AG10803 (cell line): ENCODE measurements at regions not wholly inside any gene's neighbourhood (a gene's known extent, or its start where the extent isn't known, plus 50 kb on each side); places are given as distances from the start of the nearest gene placed in this dataset.

Experiments
- DNase-seq: peaks from one replicate; pipeline ENCODE4 v3.0.0; 2010; ENCODE audit warnings: low read depth
- H3K4me3 ChIP-seq: 2 replicates; pipeline ENCODE4 v1.5.1; 2011; ENCODE audit warnings: mild to moderate bottlenecking, low read length, control low read depth
- TF ChIP-seq, protein P1 (sequence below): conservative IDR thresholded peaks from 2 replicates; pipeline ENCODE4 v1.5.1; 2011; ENCODE audit warnings: mild to moderate bottlenecking, low read length, control low read depth, inconsistent platforms

DNA sequence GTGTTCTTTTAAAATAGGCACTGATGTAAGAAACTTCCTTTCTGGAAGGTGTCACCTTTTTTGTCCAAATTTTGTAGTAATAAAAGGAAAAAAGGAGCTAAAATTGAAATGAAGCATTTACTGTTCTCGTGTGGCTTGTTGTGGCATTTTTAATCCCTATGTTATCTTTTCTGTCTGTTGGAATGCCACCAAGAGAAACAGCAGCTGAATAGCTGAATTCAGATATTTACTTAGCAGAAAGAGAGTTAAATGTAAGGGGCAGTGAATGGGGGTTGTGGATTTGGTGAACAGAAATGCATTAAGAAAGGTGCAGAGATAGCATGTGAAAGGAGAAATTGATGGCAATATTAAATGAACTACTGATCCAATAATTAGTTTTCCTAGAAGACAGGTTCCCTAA, 573.6 kb upstream of the EPHA7 start:
- DNase-seq: no peak
- no peak overlapping the region for H3K4me3 ChIP-seq
- TF ChIP-seq, protein P1, sequence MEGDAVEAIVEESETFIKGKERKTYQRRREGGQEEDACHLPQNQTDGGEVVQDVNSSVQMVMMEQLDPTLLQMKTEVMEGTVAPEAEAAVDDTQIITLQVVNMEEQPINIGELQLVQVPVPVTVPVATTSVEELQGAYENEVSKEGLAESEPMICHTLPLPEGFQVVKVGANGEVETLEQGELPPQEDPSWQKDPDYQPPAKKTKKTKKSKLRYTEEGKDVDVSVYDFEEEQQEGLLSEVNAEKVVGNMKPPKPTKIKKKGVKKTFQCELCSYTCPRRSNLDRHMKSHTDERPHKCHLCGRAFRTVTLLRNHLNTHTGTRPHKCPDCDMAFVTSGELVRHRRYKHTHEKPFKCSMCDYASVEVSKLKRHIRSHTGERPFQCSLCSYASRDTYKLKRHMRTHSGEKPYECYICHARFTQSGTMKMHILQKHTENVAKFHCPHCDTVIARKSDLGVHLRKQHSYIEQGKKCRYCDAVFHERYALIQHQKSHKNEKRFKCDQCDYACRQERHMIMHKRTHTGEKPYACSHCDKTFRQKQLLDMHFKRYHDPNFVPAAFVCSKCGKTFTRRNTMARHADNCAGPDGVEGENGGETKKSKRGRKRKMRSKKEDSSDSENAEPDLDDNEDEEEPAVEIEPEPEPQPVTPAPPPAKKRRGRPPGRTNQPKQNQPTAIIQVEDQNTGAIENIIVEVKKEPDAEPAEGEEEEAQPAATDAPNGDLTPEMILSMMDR: no peak

DNA sequence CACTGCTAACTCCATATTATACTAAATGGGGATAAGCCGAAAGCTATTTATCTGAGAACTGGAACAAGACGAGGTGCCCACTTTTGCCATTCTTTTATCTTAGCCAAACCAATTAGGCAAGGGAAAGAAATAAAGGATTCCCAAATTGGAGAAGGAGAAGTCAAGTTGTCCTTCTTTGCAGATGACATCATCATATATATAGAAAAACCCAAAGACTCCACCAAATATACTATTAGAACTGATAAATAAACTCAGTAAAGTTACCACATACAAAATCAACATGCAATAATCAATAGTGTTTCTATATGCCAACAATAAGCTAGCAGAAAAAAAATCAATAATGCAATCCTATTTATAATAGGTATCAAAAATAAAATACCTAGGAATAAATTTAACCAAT, 570.3 kb upstream of the EPHA7 start:
- TF ChIP-seq, protein P1: no peak
- DNase-seq: no peak
- no peak overlapping the region for H3K4me3 ChIP-seq

DNA sequence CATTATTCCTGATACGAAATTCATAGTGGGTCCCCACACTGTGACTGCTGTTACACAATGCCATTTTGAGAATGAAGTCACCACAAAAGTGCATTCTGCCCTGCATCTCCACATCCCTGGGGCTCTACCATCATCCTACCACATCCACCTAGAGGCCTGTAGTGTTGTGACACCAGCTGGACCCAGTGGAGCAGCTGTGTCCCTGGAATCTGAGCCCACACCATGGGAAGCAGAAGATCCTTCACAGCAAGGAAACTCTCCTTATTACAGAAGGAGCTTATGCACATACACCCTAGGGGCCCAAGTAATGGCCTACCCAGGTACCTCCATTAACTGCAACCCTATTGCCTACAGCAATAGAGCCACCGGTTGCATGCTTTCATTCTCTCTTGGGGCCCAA, 566.6 kb upstream of the EPHA7 start:
- no peak for DNase-seq
- TF ChIP-seq, protein P1: no peak
- no peak overlapping the region for H3K4me3 ChIP-seq

DNA sequence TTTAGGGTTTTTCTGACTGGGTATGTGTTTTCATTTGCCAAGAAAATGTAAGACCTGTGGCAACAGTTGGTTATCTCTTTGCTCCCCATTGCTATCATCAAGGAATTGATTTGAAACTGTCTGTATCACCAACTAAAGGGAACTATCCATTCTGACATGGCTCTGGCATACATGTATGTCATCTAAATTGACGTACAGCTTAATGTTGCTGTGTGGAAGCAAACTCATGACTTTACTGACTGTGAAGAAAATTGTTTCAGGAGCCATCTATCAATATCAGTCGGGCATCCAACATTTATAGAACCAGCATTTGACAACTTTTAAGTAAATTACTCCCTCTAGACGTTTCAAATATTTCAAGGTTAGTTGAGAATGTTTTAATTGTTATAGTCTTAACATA, 555.8 kb upstream of the EPHA7 start:
- no peak for DNase-seq
- TF ChIP-seq, protein P1: no peak

DNA sequence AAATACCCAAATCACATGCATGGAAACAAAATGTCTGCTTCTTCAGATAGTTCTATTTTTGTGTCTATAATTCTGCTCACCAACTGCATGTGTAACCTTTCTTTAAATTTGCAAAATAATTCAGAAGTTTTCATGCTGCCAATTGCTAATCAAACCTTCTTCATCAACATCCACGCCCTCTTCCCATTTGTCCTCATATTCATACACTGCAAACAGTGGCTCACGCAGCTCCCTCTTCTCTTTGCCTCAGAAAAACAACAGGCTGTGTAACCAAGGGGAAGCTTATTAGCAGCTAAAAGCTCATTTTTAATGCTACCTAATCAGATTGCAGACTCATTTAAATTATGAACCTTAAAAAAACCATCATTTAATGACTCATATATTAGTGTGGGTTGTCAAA, 555.0 kb upstream of the EPHA7 start:
- TF ChIP-seq, protein P1: no peak
- DNase-seq: no peak
- H3K4me3 ChIP-seq: no peak overlapping the region

More for the DNA sequence above, 555.8 kb upstream of the EPHA7 start:
- H3K4me3 ChIP-seq: no peak overlapping the region

DNA sequence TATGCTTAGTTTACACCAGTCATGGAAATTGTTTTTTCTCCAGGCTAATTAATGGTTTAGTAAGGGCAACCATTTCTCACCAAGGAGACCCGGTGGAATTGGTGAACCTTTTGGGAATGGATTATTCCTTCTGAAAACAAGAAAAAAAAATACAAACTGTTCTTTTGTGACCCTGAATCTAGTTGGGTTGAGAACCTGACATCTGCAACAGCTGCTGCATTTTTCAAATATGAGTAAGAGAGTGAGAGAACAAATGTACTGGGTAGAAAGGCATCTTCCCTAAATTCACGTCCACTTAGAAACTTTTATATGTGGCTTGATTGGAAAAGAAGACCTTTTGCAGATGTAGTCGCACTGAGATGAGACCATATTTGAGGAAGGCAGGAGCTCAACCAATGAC, 553.4 kb upstream of the EPHA7 start:
- H3K4me3 ChIP-seq: no peak overlapping the region
- DNase-seq: no peak
- TF ChIP-seq, protein P1: no peak

DNA sequence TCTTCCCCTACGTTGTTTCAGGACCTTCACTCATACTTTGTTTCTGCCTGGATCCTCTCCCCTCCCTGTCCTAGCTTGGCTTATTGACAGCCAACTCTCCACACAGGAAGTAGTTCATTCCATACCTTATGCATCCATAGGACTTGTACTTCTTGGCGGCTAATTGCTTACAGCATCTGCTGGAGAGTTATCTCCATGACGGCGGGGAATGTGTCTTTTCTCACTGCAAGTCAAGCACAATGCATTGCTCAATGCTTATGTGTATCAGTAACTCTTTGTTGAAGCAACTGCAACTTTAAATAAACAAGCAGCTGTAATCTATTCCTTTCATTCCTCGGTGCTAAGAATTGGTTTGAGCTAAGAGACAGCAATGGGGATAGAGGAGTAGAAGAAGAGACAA, 551.3 kb upstream of the EPHA7 start:
- no peak overlapping the region for H3K4me3 ChIP-seq
- TF ChIP-seq, protein P1: no peak
- no peak for DNase-seq
